Fibroblast of skin of scalp (primary cell): ENCODE measurements at regions not wholly inside any gene's neighbourhood (a gene's known extent, or its start where the extent isn't known, plus 50 kb on each side); places are given as distances from the start of the nearest gene placed in this dataset.
"Not testable (repeated sequence)": the region's sequence is repeated elsewhere in the genome, so short reads cannot be mapped to it uniquely, and the experiment has no call there.

ENCODE experiments used
- DNase-seq: peaks from one replicate; pipeline ENCODE4 v3.0.0-alpha.2; 2013

DNA sequence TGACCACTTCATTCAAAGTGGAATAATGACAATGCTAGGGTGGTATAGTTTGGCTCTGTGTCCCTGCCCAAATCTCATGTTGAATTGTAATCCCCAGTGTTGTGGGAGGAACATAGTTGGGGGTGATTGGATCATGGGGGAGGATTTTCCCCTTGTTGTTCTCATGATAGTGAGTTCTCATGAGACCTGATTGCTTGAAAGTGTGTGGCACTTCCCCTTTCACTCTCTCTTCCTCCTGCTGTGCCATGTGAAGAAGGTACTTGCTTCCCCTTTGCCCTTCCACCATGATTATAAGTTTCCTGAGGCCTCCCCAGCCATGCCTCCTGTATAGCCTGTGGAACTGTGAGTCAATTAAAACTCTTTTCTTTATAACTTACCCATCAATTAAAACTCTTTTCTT is 348.3 kb upstream of the CD180 start:
- not testable (repeated sequence) for DNase-seq

DNA sequence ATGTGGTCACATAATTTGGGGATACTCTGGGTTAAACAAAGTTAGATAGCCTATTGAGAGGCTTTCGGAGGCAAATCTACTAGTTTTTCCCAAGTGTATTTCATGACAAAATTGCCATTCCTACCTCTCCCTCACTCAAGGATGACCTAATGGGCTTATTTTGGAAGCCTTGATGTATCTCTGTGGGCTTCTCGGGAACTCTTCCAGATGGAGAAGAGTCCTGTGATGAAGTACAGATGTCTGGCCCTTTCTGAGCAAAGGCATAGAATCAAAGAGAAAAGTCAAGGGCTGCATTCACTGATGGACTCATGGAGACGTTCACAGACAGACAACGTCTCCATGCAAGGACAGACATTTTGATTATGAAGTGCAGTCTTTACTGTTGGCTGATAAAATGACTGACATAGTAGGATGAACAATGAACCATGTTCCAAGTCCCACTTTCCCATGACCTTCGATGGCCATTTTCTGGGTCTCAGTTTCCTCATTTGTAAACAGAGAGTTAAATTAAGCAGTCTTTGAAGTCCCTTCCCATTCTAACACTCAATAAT is 347.2 kb upstream of the CD180 start:
- peak; percentile 40 for DNase-seq

DNA sequence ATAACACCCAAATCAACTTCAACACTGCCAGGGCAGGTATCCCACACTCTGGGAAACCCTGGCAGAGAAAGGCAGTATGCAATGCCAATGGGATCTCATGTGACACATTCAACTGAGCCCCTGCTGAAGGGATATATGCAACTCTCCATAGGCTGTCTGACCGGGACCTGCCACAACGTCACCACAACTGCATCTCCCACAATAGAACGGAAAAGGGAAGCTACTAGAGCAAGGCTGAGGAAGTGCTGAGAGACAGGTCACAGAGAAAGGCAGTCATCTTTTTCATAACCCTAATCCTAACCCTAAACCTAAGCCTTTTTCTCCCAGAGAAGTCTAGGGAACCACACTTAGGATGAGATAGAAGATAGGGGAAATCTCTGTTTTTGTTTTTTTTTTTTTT is 345.9 kb upstream of the CD180 start:
- DNase-seq, result no peak

DNA sequence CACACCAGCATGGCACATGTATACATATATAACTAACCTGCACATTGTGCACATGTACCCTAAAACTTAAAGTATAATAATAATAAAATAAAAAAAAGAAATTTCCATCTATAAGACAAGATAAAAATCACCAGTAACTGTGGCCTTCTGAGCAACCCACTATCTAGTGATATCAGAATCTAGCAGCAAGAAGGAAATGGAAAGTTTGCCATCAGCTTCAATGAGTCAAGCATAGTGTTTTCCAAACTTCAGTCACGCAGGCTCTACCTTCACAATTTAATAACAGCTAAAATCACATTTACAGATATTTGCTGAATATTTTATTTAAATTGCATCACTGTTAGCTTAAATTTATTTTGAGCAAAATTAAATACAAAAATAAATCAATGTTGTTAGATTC is 345.3 kb upstream of the CD180 start:
- no peak for DNase-seq

DNA sequence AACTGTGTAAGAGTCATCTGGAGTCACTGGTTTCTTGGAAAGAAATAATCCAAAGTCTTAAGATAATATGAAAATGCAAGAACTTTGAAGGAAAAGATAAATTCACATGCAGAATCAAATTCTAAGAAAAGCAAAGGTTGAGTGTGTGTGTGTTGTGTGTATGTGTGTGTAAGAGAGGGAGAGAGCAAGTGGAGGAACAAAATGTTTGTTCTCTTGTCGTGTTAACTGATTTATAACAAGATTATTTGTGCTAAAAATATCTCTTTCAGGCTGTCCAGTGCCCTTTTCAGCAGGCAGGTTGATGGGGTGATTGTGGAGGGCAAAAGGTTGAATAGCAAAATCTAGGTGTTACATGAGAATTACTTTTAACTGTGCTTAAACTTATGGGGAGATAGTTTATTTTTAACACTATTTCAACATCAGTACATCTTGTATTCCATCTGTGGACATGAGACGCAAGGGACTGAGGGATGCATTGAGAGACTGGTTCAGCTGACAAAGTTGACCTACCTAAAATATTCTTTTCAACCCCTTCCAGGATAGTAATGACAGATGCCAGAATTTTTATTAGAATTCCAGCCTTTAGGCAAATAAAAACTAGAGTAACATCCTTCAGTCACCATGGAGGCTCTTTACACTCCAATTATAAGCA is 342.4 kb upstream of the CD180 start:
- no peak for DNase-seq

DNA sequence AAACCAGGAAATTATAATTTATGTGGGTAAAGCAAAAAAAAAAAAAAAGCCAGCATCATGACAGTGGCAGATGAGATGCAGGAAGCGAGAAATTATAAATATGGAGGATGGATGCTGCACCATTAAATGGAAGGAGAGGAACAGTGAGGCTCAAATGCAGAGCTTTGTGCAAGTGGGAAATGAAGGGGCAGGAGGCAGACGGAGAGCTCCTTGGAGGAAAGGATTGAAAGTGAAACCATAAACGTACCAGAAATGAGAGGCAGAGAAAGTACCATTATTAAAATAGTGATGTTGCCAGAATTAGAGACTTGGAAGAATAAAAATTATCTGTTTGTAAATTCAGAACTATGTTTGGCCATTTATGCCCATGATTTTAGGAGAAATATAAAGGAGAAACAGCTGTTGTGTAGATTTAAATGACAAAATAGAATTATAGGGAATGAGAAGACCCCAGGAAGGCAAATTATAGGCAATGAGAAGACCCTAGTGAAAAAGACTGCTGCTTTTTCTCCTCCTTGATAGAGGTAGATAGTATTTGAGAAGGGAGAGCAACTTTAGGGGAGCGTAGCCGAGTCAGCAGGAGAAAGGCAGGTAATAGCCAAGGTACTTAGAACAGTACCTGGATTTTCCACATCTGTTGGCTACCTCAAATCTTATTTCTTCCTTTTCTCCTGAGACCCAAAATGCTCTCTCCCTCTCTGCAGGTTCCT is 341.0 kb upstream of the CD180 start:
- peak; percentile 15 for DNase-seq

DNA sequence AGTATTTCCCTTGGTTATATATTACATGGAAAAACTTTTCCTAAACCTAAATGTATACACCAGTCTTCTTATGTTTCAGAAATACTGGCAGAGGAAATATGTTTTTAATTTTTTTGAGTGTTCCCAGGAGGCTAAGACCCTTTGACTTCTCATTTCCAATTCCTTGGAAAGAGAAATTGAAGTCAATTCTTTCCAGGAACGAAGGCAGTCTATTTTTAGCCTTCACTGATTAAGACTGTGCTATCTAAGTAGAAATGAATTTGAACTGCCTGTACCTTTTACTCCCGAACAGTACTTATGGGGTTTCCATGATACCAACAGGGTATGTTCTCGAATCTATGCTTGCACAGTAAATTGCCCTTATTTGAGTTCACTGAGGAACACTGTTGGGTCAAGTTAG is 340.3 kb upstream of the CD180 start:
- DNase-seq, result no peak

DNA sequence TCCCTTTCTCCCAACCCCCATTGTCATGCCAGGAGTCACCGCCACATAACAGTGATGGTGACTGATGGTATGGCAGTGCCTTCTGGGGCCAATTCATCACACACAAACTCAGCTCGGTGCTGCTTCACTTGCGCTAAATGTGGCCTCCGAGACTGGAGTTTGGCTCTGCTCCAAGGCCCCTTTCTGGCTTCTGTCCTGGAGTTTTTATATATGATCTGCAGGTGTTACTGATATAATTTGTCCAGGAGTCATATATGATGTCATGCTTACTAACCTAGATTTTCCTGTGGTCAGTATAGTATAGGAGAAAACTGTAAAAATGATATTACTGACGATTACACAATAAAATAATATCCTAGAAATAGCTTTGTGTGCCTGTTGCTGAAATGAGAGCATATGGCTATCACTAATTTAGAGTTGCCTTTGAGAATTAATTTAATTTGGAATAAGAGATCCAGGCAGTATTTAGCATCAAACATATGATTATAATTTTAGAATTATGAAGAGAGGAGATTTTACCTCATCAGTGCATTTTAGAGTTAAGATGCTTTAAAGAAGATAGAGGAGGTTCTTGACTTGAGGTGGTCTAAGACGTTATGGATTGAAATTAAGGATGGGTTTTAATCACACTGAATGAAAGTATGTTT is 334.1 kb upstream of the CD180 start:
- DNase-seq, result no peak

DNA sequence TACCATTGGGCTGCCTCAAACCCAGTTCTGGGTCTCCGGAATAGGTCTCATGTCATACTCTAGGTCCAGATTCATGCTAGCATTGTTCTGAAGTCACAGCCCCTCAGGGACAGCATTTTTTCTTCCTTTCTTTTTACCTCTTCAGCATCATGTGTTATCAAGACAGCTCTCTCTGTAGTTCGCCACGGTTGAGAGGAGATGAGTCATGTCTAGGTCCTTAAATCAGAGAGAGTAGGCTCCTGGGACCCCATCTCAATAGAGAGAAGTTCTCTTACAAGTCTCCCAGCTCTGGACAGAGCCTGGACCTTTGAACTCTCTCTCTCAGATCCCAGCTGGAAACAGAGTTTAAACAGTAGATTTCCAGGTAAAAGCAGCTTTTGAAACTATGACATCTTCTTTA is 332.4 kb upstream of the CD180 start:
- DNase-seq, result no peak

DNA sequence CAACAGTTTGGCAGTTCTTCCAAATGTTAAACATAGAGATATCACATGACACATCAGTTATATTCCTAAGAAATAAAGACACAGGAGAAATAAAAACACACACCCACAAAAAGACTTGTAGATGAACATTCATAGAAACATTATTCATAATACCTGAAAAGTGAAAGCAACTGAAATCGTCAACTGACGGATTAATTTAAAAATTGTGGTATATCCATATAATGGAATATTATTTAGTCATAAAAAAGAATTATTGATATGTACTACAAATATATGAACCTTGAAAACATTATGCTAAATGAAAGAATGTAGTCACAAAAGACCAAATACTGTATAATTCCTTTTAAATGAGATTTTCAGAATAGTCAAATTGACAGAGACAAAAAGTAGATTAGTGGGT is 330.2 kb upstream of the CD180 start:
- DNase-seq, result no peak

DNA sequence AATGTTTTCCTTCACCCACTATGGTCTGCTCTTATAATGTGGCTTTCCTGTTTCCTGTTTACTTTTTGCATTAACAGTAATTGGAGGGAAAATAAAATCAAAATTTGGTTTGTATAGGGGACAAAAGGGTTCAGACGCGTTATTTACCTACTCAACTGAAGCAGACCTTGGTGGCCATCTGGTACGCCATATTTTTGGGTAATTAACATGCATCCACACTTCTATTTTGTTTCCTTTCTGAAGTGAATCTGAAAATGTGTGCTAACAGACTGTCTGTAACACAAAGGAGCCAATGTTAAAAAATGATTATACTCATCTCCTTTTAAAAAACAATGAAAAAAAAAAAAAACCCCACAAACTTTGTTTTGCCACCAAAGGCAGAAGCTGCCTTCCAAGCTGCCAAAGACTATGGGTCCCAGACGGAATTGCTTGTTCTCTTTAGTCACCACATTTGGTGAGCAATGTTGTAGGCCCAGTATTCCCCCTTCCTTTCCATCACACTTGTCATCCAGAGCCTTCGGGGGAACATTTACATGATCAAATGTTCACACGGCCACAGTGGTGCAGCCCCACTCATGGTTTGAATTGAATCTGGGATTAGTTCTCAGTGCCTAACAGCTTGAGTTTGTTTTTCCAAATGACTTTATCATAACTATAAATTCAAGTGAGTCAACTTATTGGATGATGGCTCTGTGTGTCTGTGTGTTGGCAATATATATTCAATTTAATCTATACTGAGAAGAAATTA is 323.7 kb upstream of the CD180 start:
- no peak for DNase-seq

DNA sequence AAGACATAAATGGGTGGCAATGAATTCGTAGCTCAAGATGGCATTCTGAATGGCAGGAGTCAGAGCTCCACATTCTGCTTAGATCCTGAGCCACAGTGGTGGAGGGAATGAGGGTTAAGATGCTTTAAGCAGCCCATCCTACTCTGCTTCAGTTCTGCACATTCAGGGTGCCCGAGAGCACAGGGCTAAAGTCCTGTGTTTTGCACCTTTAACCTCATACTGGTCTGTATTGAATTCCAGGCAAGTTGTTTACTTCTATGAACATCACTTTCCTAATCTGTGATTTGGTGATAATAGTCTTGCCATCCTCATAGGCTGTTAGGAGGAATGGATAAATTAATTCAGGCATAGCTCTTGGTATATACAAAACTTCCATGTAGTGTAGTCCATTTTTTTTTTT is 321.6 kb upstream of the CD180 start:
- no peak for DNase-seq

DNA sequence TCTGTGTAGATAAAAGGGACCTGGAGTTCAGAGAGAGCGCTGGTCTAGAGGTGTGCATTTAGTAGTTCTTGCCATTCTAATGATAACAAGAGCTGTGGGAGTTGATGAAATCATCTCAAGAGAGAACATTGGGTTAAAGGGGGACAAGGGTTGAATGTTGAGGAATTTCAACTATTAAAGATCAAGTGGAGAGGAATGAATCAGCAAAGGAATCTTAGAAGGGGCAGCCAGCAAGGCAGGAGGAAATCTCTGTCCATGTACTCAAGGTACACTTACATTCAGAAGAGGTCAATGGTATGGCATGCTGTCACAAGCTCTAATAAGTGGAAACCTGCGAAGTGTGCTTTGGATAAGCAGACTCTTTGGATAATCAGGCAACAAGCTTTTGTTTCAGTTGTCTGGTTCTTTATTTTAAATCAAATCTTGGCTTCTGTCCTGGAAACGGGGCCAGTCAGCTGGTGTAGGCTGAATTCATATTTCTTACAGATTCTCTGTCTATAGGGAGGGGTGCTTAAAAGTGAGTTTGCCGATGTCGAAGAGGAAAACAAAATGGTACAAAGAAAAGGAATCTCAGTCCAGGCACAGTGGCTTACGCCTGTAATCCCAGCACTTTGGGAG is 320.5 kb upstream of the CD180 start:
- DNase-seq, result peak; percentile 49

DNA sequence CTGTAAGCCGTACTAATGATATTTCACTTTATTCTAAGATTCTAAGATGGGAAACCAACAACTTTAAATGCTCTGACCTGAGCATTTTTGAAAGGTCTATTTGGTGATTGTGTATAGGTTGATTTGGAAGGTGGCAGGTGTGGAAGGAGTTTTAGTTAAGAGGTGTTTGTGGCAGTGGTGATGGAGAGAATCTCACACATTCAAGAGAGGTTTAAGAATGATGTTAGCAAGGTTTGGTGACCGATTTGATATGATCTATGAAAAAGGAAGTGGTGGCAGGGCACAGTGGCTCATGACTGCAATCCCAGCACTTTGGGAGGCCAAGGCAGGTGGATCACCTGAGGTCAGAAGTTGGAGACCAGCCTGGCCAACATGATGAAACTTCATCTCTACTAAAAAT is 319.2 kb upstream of the CD180 start:
- no peak for DNase-seq

DNA sequence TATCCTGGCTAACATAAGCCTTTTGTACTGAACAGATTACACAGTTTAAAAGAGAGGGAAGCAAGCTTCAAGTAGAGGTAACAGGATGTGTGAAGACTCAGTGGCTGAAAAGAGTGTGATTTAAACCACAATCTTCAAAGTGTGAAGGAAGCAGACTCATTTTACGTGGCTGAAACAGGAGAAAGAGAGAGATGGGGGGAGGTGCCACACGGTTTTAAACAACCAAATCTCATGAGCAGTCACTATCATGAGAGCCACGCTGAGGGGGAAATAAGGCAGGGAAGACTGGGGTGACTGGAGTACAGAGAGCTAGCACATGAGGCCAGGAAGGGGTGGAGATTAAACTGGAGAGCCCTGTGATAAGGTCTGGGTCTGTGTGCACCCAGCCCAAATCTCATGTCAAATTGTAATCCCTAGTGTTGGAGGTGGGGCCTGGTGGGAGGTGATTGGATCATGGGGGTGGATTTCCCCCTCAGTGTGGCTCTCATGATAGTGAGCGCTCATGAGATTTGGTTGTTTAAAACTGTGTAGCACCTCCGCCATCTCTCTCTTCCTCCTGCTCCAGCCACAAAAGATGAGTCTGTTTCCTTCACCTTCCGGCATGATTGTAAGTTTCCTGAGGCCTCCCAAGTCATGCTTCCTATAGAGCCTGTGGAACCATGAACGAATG is 318.6 kb upstream of the CD180 start:
- DNase-seq, result no peak

DNA sequence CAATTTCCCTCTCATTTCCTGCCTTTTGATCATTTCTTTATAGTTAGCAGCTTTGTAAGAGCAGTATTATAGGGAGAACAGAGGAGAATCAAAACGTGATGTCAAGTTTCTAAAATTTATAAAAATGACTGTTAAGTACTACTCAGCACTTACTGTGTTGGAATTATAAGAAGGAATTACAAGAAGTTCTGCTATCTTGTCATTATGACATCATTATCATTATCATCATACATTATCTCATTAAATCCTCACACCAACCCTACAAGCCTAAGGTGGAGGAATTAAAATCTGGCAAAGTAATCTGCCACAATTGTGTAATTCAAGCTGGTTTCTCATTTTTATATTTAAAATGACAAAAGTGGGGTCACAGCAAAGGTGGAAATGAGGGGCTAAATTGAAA is 316.2 kb upstream of the CD180 start:
- DNase-seq, result no peak

DNA sequence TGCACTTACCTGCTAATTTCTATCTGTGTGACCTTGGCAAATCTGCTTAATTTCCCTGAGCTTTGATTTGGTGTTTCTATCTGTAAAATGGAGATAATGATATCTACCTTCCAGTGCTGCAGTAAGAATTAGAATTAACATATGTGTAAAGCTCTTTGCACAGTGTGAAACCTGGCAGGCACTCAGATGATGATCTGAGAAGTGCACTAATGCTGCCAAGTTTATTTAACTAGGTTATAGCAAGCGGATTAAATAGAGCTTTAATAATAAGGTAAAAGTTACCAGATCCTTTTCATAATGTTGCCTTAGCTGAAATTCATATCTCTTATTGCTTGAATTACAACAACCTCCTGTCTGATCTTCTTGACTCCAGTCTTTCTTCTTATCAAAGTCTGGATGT is 315.3 kb upstream of the CD180 start:
- no peak for DNase-seq

DNA sequence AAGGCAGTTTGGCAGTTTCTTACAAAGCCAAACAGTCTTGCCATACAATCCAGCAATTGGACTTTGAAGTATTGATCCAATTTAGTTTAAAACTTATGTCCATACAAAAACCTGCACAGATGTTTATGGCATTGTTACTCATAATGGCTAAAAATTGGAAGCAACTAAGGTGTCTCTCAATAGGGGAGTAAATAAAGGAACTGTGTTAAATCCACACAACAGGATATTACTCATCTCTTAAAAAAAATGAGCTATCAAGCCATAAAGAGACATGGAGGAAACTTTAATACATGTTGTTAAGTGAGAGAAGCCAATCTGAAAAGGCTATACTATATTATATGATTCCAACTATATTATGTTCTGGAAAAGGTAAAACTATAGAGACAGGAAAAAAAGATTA is 313.6 kb upstream of the CD180 start:
- no peak for DNase-seq

DNA sequence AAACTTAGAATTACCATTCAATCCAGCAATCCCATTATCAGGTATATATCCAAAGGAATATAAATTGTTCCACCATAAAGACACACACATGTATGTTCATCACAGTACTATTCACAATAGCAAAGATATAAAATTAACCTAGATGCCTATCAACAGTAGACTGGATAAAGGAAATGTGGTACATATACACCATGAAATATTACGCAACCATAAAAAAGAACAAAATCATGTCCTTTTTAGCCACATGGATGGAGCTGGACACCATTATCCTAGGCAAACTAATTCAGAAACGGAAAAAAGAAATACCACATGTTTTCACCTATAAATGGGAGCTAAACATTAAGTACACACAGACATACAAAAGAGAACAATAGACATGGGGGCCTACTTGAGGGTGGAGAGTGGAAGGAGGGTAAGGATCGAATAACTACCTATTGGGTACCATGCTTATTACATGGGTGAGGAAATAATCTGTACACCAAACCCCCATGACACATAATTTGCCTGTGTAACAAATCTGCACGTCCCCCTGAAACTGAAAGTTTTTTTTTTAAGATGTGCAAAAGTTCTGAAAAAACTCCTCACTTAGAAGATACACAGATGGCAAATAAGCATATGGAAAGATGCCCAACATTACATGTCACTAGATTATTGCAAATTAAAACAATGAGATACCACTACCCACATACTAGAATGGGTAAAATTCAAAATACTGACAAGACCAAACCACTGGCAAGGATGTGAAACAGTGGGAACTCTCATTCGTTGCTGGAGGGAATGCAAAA is 313.0 kb upstream of the CD180 start:
- no peak for DNase-seq

DNA sequence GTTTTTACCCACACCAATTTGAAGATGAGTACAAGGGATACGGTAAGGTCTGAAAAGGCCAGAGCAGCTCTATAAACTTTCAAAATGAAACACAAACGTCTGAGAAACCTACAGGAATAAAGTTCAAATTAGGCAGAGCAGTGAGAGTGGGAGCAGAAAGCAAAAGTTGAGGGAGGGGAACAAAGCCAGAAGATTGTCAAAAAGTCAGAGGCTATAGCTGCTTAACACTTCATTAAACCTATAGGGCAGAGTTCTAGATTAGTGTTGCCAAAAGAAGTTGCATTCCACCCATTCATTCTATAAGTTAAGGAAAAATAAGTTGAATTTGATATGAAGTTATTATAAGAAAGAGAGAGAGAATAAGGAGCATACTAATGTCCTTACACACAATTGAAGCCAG is 309.6 kb upstream of the CD180 start:
- no peak for DNase-seq

DNA sequence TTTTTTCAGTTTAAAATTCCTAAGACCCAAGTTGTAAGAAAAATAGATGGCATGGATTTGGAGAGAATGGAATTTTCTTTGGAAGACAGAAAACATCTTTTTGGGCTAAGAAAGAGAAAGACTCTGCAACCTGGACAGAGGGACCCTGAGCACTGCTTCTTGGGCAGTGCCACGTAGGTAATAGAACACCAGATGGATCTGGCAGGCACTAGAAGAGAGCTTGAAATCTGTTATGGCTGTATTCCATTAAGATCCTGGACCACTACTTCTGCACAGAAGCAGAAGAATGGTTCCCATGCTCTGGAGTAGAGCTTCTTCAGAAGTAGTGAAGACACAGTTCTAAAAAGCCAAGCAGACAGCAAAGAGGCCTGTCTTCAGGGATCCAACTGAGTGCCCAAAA is 306.4 kb upstream of the CD180 start:
- no peak for DNase-seq
